GM23248 (cell line): ENCODE measurements at regions not wholly inside any gene's neighbourhood (a gene's known extent, or its start where the extent isn't known, plus 50 kb on each side); places are given as distances from the start of the nearest gene placed in this dataset.

Experiments
- EZH2 ChIP-seq: fragments of 200-600 bp; sonication (generic); IDR thresholded peaks from 2 replicates; pipeline ENCODE4 v1.6.1; 2018; ENCODE audit warnings: antibody characterized with exemption, mild to moderate bottlenecking; ENCODE audit not compliant: insufficient read depth, poor library complexity, severe bottlenecking
- EZH2phosphoT487 ChIP-seq: fragments of 200-600 bp; sonication (generic); IDR thresholded peaks from 2 replicates; pipeline ENCODE4 v1.6.1; 2018; ENCODE audit warnings: antibody characterized with exemption, moderate library complexity, mild to moderate bottlenecking, low read depth; ENCODE audit not compliant: insufficient read depth

- TF ChIP-seq EZH2phosphoT487, result no peak
- no peak for TF ChIP-seq EZH2
Observed at GRCh38 chr7:112908086-112908485, 117.9 kb upstream of the TMEM168 start.
